Heart right ventricle (tissue), 16 donors: ENCODE measurements at regions not wholly inside any gene's neighbourhood (a gene's known extent, or its start where the extent isn't known, plus 50 kb on each side); places are given as distances from the start of the nearest gene placed in this dataset.

ENCODE experiments used
- ATAC-seq, 8 donors: fragments of 200-7000 bp; cut with Tn5 transposase; one replicate each; pipeline ENCODE4 v1.9.1; 2020; ENCODE audit warnings: mild to moderate bottlenecking in 8 of 8, moderate library complexity in 8 of 8, moderate number of reproducible peaks in 1 of 8
- DNase-seq, 2 donors: peaks; one replicate each; pipeline ENCODE4 v3.0.0-alpha.2; 2020
- H3K27ac ChIP-seq, 10 donors: fragments of 200-600 bp; sonication (generic) in 2 of 10; one replicate each; pipeline versions ENCODE4 v1.5.0 to v1.8.0; 2020 to 2022; ENCODE audit warnings: mild to moderate bottlenecking in 3 of 10
- H3K27me3 ChIP-seq, 7 donors: fragments of 200-600 bp; one replicate each; pipeline ENCODE4 v1.8.0; 2021 to 2022; ENCODE audit warnings: mild to moderate bottlenecking in 2 of 7
- H3K36me3 ChIP-seq, 9 donors: fragments of 200-600 bp; sonication (generic) in 1 of 9; one replicate each; pipeline versions ENCODE4 v1.5.0 to v1.8.0; 2020 to 2022; ENCODE audit warnings: mild to moderate bottlenecking in 2 of 9
- H3K4me1 ChIP-seq, 9 donors: fragments of 200-600 bp; sonication (generic) in 1 of 9; one replicate each; pipeline versions ENCODE4 v1.5.0 to v1.8.0; 2020 to 2022; ENCODE audit warnings: mild to moderate bottlenecking in 4 of 9
- H3K4me3 ChIP-seq, 10 donors: fragments of 200-600 bp; sonication (generic) in 2 of 10; one replicate each; pipeline versions ENCODE4 v1.5.0 to v1.8.0; 2020 to 2022; ENCODE audit warnings: mild to moderate bottlenecking in 7 of 10, moderate library complexity in 2 of 10
- H3K9me3 ChIP-seq, 11 donors: fragments of 200-600 bp in 10 of 11; sonication (generic) in 2 of 11; one replicate each; pipeline versions ENCODE4 v1.5.0 to v1.8.0; 2013 to 2022; ENCODE audit warnings: mild to moderate bottlenecking in 2 of 11, control low read depth in 1 of 11, moderate library complexity in 1 of 11
- WGBS, 2 donors: extraction: QIAGEN DNeasy Blood & Tissue Kit; methylation state at CpG; one replicate each; pipeline ENCODE4 v1.1.7; 2013; ENCODE audit warnings: inconsistent platforms in 1 of 2; 5-methylcytosine and 5-hydroxymethylcytosine counted together
- intact Hi-C, 10 donors: fragments of 100-400 bp; cut with DNase I; formaldehyde crosslinking; loops; one replicate each; pipeline versions ENCODE4 v1.11.1 to v1.14.2; 2022
- TF ChIP-seq, protein P1 (sequence below), 9 donors: fragments of 200-600 bp; sonication (generic) in 2 of 9; IDR thresholded peaks; one replicate each; pipeline versions ENCODE4 v1.5.0 to v1.8.0; 2021 to 2022; ENCODE audit warnings: antibody characterized with exemption in 9 of 9, mild to moderate bottlenecking in 5 of 9, moderate library complexity in 1 of 9
- donor health status: Arrhythmogenic right ventricular cardiomyopathy.
- donor health status: ischemic (EF 13 %, LVEDD 7.1; RV severe dilation, severe dysfunction).
- donor health status: healthy with polysubstance abuse.
- donor health status: DM: no; HTN: yes; CAD: no.
- donor health status: DM: no; HTN: no; CAD: no.
- donor health status: ischemic (EF 25% LVEDD 6.9; RV normal size, moderate dysfunction).
- donor health status: ischemic (EF 25% LVEDD 5.7; RV mildly dilated, moderate dysfunction).
- donor health status: healthy.
- donor health status: DM: yes; HTN: yes; CAD: no.
- donor health status: Ischemic cardiomyopathy.
- donor health status: ischemic (EF 35%, LVEDD 5.7; RV mildly dilated, moderate dysfunction).
- donor health status: nonischemic (EF 11% LVEDD 7.7; RV severe dilation, severe dysfunction).
- donor health status: DM: yes; HTN: yes; CAD: no.
- donor health status: PGD.
- donor health status: ischemic (EF 29% LVEDD 5.4; RV normal size, mild dysfunction).
- donor health status: nonischemic (EF 23%, LVEDD 6.1; RV moderate dilation, normal function).

DNA sequence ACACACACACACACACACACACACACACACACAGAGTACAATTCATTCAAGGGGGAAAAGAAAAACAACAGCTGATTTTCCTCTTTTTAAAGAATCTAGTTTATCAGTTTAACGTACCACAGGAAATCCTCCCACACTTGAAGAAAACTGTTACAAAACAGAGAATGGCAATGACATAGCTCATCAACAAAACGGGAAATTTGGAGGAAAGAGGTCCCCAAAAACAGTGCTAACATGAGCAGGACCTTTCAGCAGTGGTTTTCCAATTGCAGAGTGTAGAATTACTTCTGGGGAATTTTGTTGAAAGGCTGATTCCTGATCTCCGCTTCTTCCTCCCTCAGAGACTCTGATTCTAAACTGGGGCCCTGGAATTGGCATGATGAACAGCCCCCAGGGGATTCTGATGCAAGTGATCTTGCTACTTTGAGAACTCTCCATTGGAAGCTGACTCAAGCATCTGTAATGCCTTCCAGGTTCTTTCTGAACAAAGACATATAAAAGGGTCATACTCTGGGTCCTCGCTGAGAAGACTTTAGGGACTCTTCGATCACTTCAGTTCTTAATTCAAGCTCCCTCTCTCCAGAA is 442.6 kb upstream of the PROK2 start:
- no peaks in the 10 kb centered on the region for H3K36me3 ChIP-seq
- no peak for ATAC-seq

DNA sequence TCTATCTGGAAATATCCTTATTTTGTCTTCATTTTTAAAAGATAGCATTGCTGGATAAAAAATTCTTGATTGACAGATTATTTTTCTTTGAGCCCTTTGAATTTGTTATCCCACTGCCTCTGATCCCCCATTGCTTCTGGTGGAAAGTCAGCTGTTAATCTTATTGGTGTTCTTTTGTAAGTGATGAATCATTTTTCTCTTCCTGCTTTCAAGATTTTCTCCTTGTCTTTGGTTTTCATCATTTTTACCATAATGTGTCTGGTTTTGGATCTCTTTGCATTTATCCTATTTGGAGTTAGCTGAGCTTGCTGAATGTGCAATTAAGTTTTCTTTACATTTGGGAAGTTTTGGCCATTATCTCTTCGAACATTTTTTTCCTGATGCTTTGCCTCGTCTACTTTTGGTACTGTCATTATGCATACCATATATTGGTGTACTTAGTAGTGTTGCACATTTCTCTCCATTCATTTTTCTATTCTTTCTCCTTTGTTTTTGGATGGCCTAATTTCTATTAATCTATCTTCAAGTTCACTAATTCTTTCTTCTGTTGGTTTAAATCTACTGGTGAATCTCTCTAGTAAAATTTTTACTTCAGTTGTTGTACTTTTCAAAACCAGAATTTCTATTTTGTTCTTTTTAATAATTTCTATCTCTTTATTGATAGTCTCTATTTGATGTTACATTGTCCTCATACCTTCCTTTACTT is 440.0 kb upstream of the PROK2 start:
- Histone ChIP-seq H3K27me3 (no peaks in the 10 kb centered on the region), H3K9me3 (peaks cover 0 to 34% (median 20%) of the 10 kb centered on the region in 11 donors), H3K36me3 (no peaks in the 10 kb centered on the region), H3K4me3 (no peak overlapping the region), H3K27ac (no peak overlapping the region), H3K4me1 (peaks cover 0 to 5% (median 0%) of the 10 kb centered on the region in 9 donors)
- TF ChIP-seq, protein P1, sequence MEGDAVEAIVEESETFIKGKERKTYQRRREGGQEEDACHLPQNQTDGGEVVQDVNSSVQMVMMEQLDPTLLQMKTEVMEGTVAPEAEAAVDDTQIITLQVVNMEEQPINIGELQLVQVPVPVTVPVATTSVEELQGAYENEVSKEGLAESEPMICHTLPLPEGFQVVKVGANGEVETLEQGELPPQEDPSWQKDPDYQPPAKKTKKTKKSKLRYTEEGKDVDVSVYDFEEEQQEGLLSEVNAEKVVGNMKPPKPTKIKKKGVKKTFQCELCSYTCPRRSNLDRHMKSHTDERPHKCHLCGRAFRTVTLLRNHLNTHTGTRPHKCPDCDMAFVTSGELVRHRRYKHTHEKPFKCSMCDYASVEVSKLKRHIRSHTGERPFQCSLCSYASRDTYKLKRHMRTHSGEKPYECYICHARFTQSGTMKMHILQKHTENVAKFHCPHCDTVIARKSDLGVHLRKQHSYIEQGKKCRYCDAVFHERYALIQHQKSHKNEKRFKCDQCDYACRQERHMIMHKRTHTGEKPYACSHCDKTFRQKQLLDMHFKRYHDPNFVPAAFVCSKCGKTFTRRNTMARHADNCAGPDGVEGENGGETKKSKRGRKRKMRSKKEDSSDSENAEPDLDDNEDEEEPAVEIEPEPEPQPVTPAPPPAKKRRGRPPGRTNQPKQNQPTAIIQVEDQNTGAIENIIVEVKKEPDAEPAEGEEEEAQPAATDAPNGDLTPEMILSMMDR (IDR thresholded peaks at IDR 0.05): no peak
- intact Hi-C loops: no loop called here
- WGBS, 2 donors: 97 to 100% methylated on average over 2 of the region's 2 CpGs
- ATAC-seq (no peak), DNase-seq (no peak)

More for the DNA sequence above, 442.6 kb upstream of the PROK2 start:
- H3K4me1 ChIP-seq: peaks cover 0 to 5% (median 0%) of the 10 kb centered on the region in 9 donors
- intact Hi-C loops: no loop called here
- 62 to 72% methylated on average over 5 of the region's 5 CpGs for WGBS, 2 donors
- TF ChIP-seq, protein P1 (IDR thresholded peaks at IDR 0.05): no peak
- no peak overlapping the region for H3K4me3 ChIP-seq
- peaks cover 0 to 5% (median 0%) of the 10 kb centered on the region in 7 donors for H3K27me3 ChIP-seq
- peaks cover 0 to 34% (median 20%) of the 10 kb centered on the region in 11 donors for H3K9me3 ChIP-seq
- no peak for DNase-seq
- no peak overlapping the region for H3K27ac ChIP-seq

DNA sequence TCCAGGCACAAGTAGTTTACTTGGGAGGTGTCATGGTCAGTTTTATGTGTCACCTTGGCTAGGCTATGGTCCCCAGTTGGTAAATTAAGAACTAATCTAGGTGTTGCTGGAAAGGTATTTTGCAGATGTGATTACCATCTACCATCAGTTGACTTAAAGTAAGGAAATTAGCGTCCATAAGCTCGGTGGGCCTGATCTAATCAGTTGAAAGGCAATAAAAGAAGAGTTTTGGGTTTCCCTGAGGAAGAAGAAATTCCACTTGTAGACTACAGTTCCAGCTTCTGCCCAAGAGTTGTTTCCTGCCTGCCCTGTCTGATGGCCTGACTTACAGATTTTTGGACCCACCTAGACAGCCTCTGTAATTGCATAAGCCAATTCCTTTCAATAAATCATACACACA is 438.7 kb upstream of the PROK2 start:
- Histone ChIP-seq H3K36me3 (no peaks in the 10 kb centered on the region), H3K27ac (no peak overlapping the region), H3K27me3 (peaks cover 0 to 6% (median 0%) of the 10 kb centered on the region in 7 donors), H3K4me1 (peaks cover 0 to 5% (median 0%) of the 10 kb centered on the region in 9 donors), H3K9me3 (peaks cover 0 to 34% (median 20%) of the 10 kb centered on the region in 11 donors), H3K4me3 (no peak overlapping the region)
- intact Hi-C loops: no loop called here
- WGBS, 2 donors: 63 to 92% methylated on average over 2 of the region's 2 CpGs
- DNase-seq: no peak
- ATAC-seq: no peak
- TF ChIP-seq, protein P1 (IDR thresholded peaks at IDR 0.05): no peak

DNA sequence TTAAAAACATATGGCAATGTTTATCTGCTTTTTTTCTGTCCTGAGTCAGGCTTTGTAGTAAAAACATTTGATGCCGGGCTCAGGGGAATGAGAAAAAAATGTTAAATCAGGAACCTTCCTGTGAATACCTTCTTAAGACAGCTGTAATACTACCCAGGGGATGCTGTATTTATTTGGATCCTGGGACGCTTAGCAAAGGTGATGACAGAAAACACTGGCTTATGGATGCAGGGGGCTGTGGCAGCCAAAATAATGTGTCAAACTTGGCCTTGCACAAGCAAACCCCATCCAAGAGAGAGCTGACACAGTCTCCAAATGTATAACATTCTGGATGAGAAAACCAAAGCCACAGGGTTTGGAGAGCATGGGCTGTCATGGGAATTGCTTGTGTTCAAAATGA is 438.2 kb upstream of the PROK2 start:
- intact Hi-C loops: no loop called here
- ATAC-seq: peak in 7 of 8 donors; percentile 13 to 69 (median 39)

More for the DNA sequence above, 438.2 kb upstream of the PROK2 start:
- DNase-seq: no peak
- no peak overlapping the region for H3K4me3 ChIP-seq
- peaks cover 0 to 6% (median 0%) of the 10 kb centered on the region in 7 donors for H3K27me3 ChIP-seq
- TF ChIP-seq, protein P1 (IDR thresholded peaks at IDR 0.05): no peak
- WGBS, 2 donors: 31 to 47% methylated on average over 2 of the region's 2 CpGs
- peaks cover 0 to 5% (median 0%) of the 10 kb centered on the region in 9 donors for H3K4me1 ChIP-seq
- no peaks in the 10 kb centered on the region for H3K36me3 ChIP-seq
- H3K27ac ChIP-seq: no peak overlapping the region
- H3K9me3 ChIP-seq: peaks cover 0 to 34% (median 20%) of the 10 kb centered on the region in 11 donors
